ENCODE measurements at regions not wholly inside any gene's neighbourhood (a gene's known extent, or its start where the extent isn't known, plus 50 kb on each side); places are given as distances from the start of the nearest gene placed in this dataset.

DNA sequence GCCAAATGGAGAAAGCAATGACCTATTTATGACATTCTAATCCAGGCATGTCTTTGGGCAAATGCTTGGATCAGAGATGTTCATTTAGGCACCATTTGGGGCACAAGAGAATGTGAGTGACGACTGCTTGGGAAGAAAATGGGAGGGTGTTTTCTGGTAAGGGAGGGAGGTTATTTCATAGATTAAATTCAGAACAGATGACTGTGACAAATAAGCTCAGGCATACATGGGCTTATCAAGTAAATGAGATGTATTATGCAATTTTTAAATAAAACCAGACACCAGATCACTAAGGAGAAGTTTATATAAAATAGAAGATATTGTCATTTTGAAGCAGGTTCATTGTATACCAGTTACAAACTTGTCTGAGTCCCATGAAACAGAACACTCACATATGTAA is 71.4 kb upstream of the UGT8 start:
- DNase-seq (ENCODE audit: low read depth in 2 of 2), result no peak

GRCh38 chr4:114527637-114528036 is 71.0 kb upstream of the UGT8 start:
- no peak for DNase-seq (ENCODE audit: low read depth in 2 of 2)

GRCh38 chr4:114535725-114536124 is 62.9 kb upstream of the UGT8 start:
- DNase-seq (ENCODE audit: low read depth in 2 of 2), result no peak

- no peak for DNase-seq (ENCODE audit: low read depth in 2 of 2)
These were observed 61.3 kb upstream of the UGT8 start for GRCh38 chr4:114537352-114537751.

GRCh38 chr4:114538012-114538617 is 60.5 kb upstream of the UGT8 start:
- no peak for DNase-seq (ENCODE audit: low read depth in 2 of 2)

DNA sequence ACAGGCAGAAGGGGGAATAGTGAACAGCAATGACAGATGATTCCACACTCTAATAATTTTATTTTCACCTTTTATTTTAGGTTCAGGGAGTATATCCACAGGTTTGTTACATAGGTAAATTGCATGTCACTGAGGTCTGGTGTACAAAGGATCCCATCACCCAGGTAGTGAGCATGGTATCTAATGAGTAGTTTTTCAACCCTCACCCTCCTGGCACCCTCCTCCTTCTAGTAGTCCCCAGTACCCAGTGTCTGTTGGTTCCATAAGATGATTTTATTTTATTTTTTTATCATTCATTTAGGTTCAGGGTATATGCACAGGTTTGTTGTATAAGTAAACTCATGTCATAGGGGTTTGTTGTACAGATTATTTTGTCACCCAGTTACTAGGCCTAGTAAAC is 58.6 kb upstream of the UGT8 start:
- no peak for DNase-seq (ENCODE audit: low read depth in 2 of 2)

- no peak for DNase-seq (ENCODE audit: low read depth in 2 of 2)
These were observed 51.1 kb upstream of the UGT8 start for GRCh38 chr4:114547340-114548134.
